H9 (cell line): ENCODE measurements at regions not wholly inside any gene's neighbourhood (a gene's known extent, or its start where the extent isn't known, plus 50 kb on each side); places are given as distances from the start of the nearest gene placed in this dataset.

ENCODE experiments used
- DNase-seq: peaks from one replicate; pipeline ENCODE4 v3.0.0-alpha.2; 2017
- H2AFZ ChIP-seq: one replicate; pipeline ENCODE4 v1.6.1; 2013; ENCODE audit warnings: mild to moderate bottlenecking, low read length, control low read depth, moderate library complexity
- H2AK5ac ChIP-seq: 2 replicates; pipeline ENCODE4 v1.6.1; 2013; ENCODE audit warnings: low read length, control low read depth, mixed read lengths; ENCODE audit not compliant: insufficient read length
- H2BK120ac ChIP-seq: one replicate; pipeline ENCODE4 v1.6.1; 2013; ENCODE audit warnings: low read depth, mild to moderate bottlenecking, low read length, control low read depth, inconsistent platforms; ENCODE audit not compliant: poor library complexity, severe bottlenecking
- H2BK12ac ChIP-seq: 2 replicates; pipeline ENCODE4 v1.6.1; 2013; ENCODE audit warnings: low read length, control low read depth, mixed read lengths, low read depth; ENCODE audit not compliant: insufficient read length
- H2BK15ac ChIP-seq: 2 replicates; pipeline ENCODE4 v1.6.1; 2013; ENCODE audit warnings: low read depth, low read length, control low read depth
- H2BK20ac ChIP-seq: one replicate; pipeline ENCODE4 v1.6.1; 2013; ENCODE audit warnings: low read depth, mild to moderate bottlenecking, low read length, control low read depth, inconsistent platforms; ENCODE audit not compliant: poor library complexity, severe bottlenecking
- H2BK5ac ChIP-seq: 2 replicates; pipeline ENCODE4 v1.6.1; 2013; ENCODE audit warnings: low read length, control low read depth, mixed read lengths; ENCODE audit not compliant: insufficient read length
- H3K14ac ChIP-seq: 2 replicates; pipeline ENCODE4 v1.6.1; 2013; ENCODE audit warnings: low read length, control low read depth; ENCODE audit not compliant: insufficient read depth
- H3K18ac ChIP-seq: 2 replicates; pipeline ENCODE4 v1.6.1; 2013; ENCODE audit warnings: low read depth, mild to moderate bottlenecking, mixed read lengths, low read length, control low read depth; ENCODE audit not compliant: insufficient read length
- H3K23ac ChIP-seq: 2 replicates; pipeline ENCODE4 v1.6.1; 2013; ENCODE audit warnings: low read length, control low read depth, mixed read lengths, low read depth; ENCODE audit not compliant: insufficient read length
- H3K23me2 ChIP-seq: 2 replicates; pipeline ENCODE4 v1.6.1; 2013; ENCODE audit warnings: low read depth, mild to moderate bottlenecking, mixed read lengths, low read length, control low read depth; ENCODE audit not compliant: insufficient read length, poor library complexity, severe bottlenecking
- H3K27ac ChIP-seq: 2 replicates; pipeline ENCODE4 v1.5.1; 2013; ENCODE audit warnings: low read length, control low read depth, mixed read lengths, low read depth; ENCODE audit not compliant: insufficient read length
- H3K27me3 ChIP-seq: 2 replicates; pipeline ENCODE4 v1.6.1; 2013; ENCODE audit warnings: low read length, control low read depth, inconsistent platforms; ENCODE audit not compliant: insufficient read depth
- H3K4ac ChIP-seq: 2 replicates; pipeline ENCODE4 v1.6.1; 2013; ENCODE audit warnings: low read depth, mild to moderate bottlenecking, control low read depth, inconsistent platforms, low read length, moderate library complexity
- H3K4me1 ChIP-seq: 2 replicates; pipeline ENCODE4 v1.6.1; 2013; ENCODE audit warnings: low read length, control low read depth, inconsistent platforms; ENCODE audit not compliant: insufficient read depth
- H3K4me2 ChIP-seq: 2 replicates; pipeline ENCODE4 v1.6.1; 2013; ENCODE audit warnings: low read length, control low read depth, mixed read lengths; ENCODE audit not compliant: insufficient read length, insufficient read depth
- H3K56ac ChIP-seq: 2 replicates; pipeline ENCODE4 v1.6.1; 2013; ENCODE audit warnings: low read depth, mild to moderate bottlenecking, mixed read lengths, low read length, control low read depth; ENCODE audit not compliant: insufficient read length
- H3K79me1 ChIP-seq: 2 replicates; pipeline ENCODE4 v1.6.1; 2013; ENCODE audit warnings: low read depth, mild to moderate bottlenecking, moderate library complexity, low read length, control low read depth, inconsistent platforms; ENCODE audit not compliant: insufficient read depth, poor library complexity, severe bottlenecking
- H3K79me2 ChIP-seq: 2 replicates; pipeline ENCODE4 v1.6.1; 2013; ENCODE audit warnings: low read length, control low read depth, inconsistent platforms; ENCODE audit not compliant: insufficient read depth
- H3K9ac ChIP-seq: 2 replicates; pipeline ENCODE4 v1.6.1; 2013; ENCODE audit warnings: low read length, control low read depth, mixed read lengths; ENCODE audit not compliant: insufficient read length; ENCODE audit errors: extremely low read depth
- H3K9me3 ChIP-seq: one replicate; pipeline ENCODE4 v1.6.1; 2013; ENCODE audit warnings: low read depth, low read length, inconsistent platforms; ENCODE audit not compliant: control insufficient read depth
- H3T11ph ChIP-seq: one replicate; pipeline ENCODE4 v1.6.1; 2013; ENCODE audit warnings: mild to moderate bottlenecking, low read length, control low read depth, inconsistent platforms
- H4K20me1 ChIP-seq: one replicate; pipeline ENCODE4 v1.6.1; 2013; ENCODE audit not compliant: control insufficient read depth, insufficient read length, insufficient read depth
- H4K5ac ChIP-seq: 2 replicates; pipeline ENCODE4 v1.6.1; 2013; ENCODE audit warnings: low read depth, mild to moderate bottlenecking, mixed read lengths, low read length, control low read depth; ENCODE audit not compliant: insufficient read length
- H4K8ac ChIP-seq: replicated peaks from 2 replicates; pipeline ENCODE4 v1.6.1; 2013; ENCODE audit warnings: low read length, control low read depth, mixed read lengths, low read depth; ENCODE audit not compliant: insufficient read length
- H4K91ac ChIP-seq: 2 replicates; pipeline ENCODE4 v1.6.1; 2013; ENCODE audit warnings: low read depth, mild to moderate bottlenecking, moderate library complexity, mixed read lengths, low read length, control low read depth; ENCODE audit not compliant: insufficient read length
- H3K27ac Mint-ChIP-seq, 3 experiments: 2 replicates in 2 of 3; 3 replicates in 1 of 3; pipeline ENCODE4 v1.8.0; 2020 to 2021; ENCODE audit warnings: mixed read lengths in 3 of 3, mild to moderate bottlenecking in 1 of 3, moderate library complexity in 1 of 3
- H3K27me3 Mint-ChIP-seq: 2 replicates; pipeline ENCODE4 v1.8.0; 2021; ENCODE audit warnings: low read depth, mild to moderate bottlenecking, moderate library complexity, mixed read lengths
- H3K36me3 Mint-ChIP-seq, 3 experiments: 2 replicates in 2 of 3; 3 replicates in 1 of 3; pipeline ENCODE4 v1.8.0; 2020 to 2021; ENCODE audit warnings: low read depth in 3 of 3, mixed read lengths in 3 of 3; ENCODE audit not compliant: insufficient read depth in 1 of 3
- H3K4me1 Mint-ChIP-seq, 2 experiments: 2 replicates each; pipeline ENCODE4 v1.8.0; 2020; ENCODE audit warnings: mixed read lengths in 2 of 2
- H3K4me3 Mint-ChIP-seq, 2 experiments: 2 replicates in 1 of 2; 3 replicates in 1 of 2; pipeline ENCODE4 v1.8.0; 2020 to 2021; ENCODE audit warnings: mild to moderate bottlenecking in 2 of 2, mixed read lengths in 2 of 2, moderate library complexity in 1 of 2
- H3K9me3 Mint-ChIP-seq, 2 experiments: 2 replicates in 1 of 2; 3 replicates in 1 of 2; pipeline ENCODE4 v1.8.0; 2020; ENCODE audit warnings: mild to moderate bottlenecking in 2 of 2, mixed read lengths in 2 of 2, moderate library complexity in 1 of 2
- WGBS: extraction: QIAGEN DNeasy Blood & Tissue Kit; methylation state at CpG from one replicate; pipeline ENCODE4 v1.1.7; 2013; ENCODE audit warnings: missing lambda C conversion rate, low lambda C conversion rate, mixed read lengths; ENCODE audit not compliant: insufficient read length; ENCODE audit errors: extremely low coverage; 5-methylcytosine and 5-hydroxymethylcytosine counted together
- TF ChIP-seq, protein P1 (sequence below): fragments of 200-600 bp; sonication (generic); conservative IDR thresholded peaks from 3 replicates; pipeline ENCODE4 v1.8.0; 2021; ENCODE audit warnings: antibody characterized with exemption, mild to moderate bottlenecking

DNA sequence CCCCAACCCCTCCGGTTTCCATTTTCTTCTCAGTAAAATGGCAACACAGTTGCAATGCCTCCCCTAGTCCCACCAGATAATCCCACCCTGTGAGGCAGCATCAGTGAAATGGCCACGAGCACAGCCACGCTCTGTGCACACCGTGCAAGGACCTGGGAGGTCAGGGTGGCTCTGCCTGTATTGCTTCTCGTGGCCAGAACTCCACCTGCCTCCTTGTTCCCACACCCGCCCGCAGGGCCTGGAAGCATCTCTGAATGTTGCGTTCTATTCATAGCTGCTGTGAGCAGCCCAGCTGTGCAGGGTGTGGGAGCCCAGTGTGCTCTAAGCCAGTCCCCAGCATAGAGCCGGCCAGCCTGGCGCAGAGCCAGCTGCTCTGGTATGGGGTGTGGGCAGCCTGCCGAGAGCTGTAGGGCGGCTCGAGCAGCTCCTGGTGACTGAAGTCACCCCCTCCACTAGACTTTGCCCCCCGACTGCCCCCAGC lies 161.1 kb downstream of the DLL1 start:
- Mint-ChIP-seq H3K36me3 (no peaks in the 10 kb centered on the region; a peak in 2 of 7 replicates), H3K9me3 (no peaks in the 10 kb centered on the region; a peak in 1 of 5 replicates)
- H3K56ac ChIP-seq: no peak overlapping the region

More for the DNA sequence above, 161.1 kb downstream of the DLL1 start:
- Histone ChIP-seq H2AK5ac (no peak overlapping the region), H4K91ac (no peak overlapping the region), H3K79me2 (no peaks in the 10 kb centered on the region), H2BK12ac (no peak overlapping the region), H2BK15ac (no peak overlapping the region), H3K4me2 (no peak overlapping the region), H3K18ac (no peak overlapping the region), H3K4me1 (no peaks in the 10 kb centered on the region), H3K9ac (no peak overlapping the region), H4K5ac (no peak overlapping the region), H3K27me3 (no peaks in the 10 kb centered on the region), H3K23ac (no peak overlapping the region), H2AFZ (no peak overlapping the region), H4K20me1 (no peaks in the 10 kb centered on the region), H3K14ac (no peak overlapping the region; the same call in 1 of the 2 replicates), H3K79me1 (no peaks in the 10 kb centered on the region), H3K27ac (no peak overlapping the region), H2BK120ac (no peak overlapping the region), H4K8ac (no peak overlapping the region), H2BK20ac (no peak overlapping the region), H2BK5ac (no peak overlapping the region), H3K4ac (no peak overlapping the region), H3K9me3 (no peaks in the 10 kb centered on the region), H3T11ph (no peak overlapping the region), H3K23me2 (no peaks in the 10 kb centered on the region)
- TF ChIP-seq, protein P1, sequence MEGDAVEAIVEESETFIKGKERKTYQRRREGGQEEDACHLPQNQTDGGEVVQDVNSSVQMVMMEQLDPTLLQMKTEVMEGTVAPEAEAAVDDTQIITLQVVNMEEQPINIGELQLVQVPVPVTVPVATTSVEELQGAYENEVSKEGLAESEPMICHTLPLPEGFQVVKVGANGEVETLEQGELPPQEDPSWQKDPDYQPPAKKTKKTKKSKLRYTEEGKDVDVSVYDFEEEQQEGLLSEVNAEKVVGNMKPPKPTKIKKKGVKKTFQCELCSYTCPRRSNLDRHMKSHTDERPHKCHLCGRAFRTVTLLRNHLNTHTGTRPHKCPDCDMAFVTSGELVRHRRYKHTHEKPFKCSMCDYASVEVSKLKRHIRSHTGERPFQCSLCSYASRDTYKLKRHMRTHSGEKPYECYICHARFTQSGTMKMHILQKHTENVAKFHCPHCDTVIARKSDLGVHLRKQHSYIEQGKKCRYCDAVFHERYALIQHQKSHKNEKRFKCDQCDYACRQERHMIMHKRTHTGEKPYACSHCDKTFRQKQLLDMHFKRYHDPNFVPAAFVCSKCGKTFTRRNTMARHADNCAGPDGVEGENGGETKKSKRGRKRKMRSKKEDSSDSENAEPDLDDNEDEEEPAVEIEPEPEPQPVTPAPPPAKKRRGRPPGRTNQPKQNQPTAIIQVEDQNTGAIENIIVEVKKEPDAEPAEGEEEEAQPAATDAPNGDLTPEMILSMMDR: no peak
- Mint-ChIP-seq H3K4me1 (peaks cover 0 to 5% of the 10 kb centered on the region in 2 experiments), H3K4me3 (no peak overlapping the region), H3K27me3 (peaks cover 2% of the 10 kb centered on the region), H3K27ac (no peak overlapping the region)
- no peak for DNase-seq
- WGBS: no CpG with 5 or more reads among the region's 14 CpGs
